ENCODE measurements at regions not wholly inside any gene's neighbourhood (a gene's known extent, or its start where the extent isn't known, plus 50 kb on each side); places are given as distances from the start of the nearest gene placed in this dataset.
"Not testable (repeated sequence)": the region's sequence is repeated elsewhere in the genome, so short reads cannot be mapped to it uniquely, and the experiment has no call there.

DNA sequence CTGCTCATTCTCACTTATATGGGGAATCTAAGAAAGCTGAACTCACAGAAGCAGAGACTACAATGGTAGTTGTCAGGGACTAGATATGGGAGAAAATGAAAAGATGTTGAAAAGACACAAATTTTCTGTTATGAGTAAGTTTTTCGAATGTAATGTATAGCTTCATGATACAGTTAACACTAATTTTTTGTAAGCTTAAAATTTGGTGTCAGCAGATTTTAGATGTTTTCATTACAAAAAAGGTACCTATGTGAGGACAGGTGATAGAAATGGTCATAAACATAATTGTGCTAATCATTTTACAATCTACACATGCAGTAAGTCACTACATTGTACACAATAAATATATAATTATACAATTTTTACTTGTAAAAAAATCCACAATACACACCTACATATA, 286.6 kb downstream of the ZNF33B start:
- Histone ChIP-seq H3K36me3 (ENCODE audit: control insufficient read depth in 2 of 2, extremely low read depth in 1 of 2, insufficient read depth in 2 of 2, low read length in 2 of 2) (no peaks in the 10 kb centered on the region), H3K9ac (replicated peaks; ENCODE audit: extremely low read depth, insufficient read depth, low read length) (no peak overlapping the region), H3K27me3 (ENCODE audit: control insufficient read depth in 2 of 2, insufficient read depth in 2 of 2, low read length in 2 of 2) (no peaks in the 10 kb centered on the region), H3K4me1 (ENCODE audit: control insufficient read depth, extremely low read depth, insufficient read depth, low read length) (no peaks in the 10 kb centered on the region), H3K79me2 (ENCODE audit: control insufficient read depth, insufficient read depth, low read length) (no peaks in the 10 kb centered on the region), H3K27ac (ENCODE audit: insufficient read depth, low read depth, low read length) (no peak overlapping the region), H3K4me3 (replicated peaks in 1 of 3; ENCODE audit: insufficient read depth in 1 of 3, low read depth in 1 of 3, low read length in 3 of 3) (no peak overlapping the region), H2AFZ (ENCODE audit: low read depth, low read length) (no peak overlapping the region), H3K9me1 (replicated peaks; ENCODE audit: control insufficient read depth, extremely low read depth, insufficient read depth, low read length) (no peaks in the 10 kb centered on the region), H4K20me1 (replicated peaks; ENCODE audit: control insufficient read depth, extremely low read depth, insufficient read depth, low read length) (no peaks in the 10 kb centered on the region), H3K4me2 (ENCODE audit: insufficient read depth, low read length) (no peak overlapping the region), H3K9me3 (replicated peaks; ENCODE audit: control insufficient read depth, insufficient read depth, low read length) (no peaks in the 10 kb centered on the region)
- BruUV-seq (replicated peaks) = no TSS peak
- POLR2A ChIA-PET = no interaction called here
- dilution Hi-C loops (cut with MboI; ENCODE audit: extremely low pct_ligation_motif_present, low sequenced_read_pairs) = no loop called here
- FAIRE-seq = no peak
- TF ChIP-seq EZH2 (IDR thresholded peaks at IDR 0.05; ENCODE audit: borderline replicate concordance, low read depth, low read length, severe bottlenecking) = no peak
- TF ChIP-seq MAX (IDR thresholded peaks at IDR 0.05; ENCODE audit: insufficient read depth, insufficient read length) = no peak
- no peak for TF ChIP-seq GATA2 (IDR thresholded peaks at IDR 0.05; ENCODE audit: insufficient read depth, insufficient read length, low read depth, low read length)
- no peak for TF ChIP-seq MYC (IDR thresholded peaks at IDR 0.05; ENCODE audit: low read depth, low read length)
- TF ChIP-seq POLR2A (IDR thresholded peaks at IDR 0.05; ENCODE audit: low read depth, low read length) = no peak
- TF ChIP-seq FOS (IDR thresholded peaks at IDR 0.05; ENCODE audit: borderline replicate concordance, insufficient read depth, low read length) = no peak
- TF ChIP-seq POLR2AphosphoS5 (IDR thresholded peaks at IDR 0.05; ENCODE audit: insufficient read depth, low read depth, low read length) = no peak
- no peak for TF ChIP-seq JUN (IDR thresholded peaks at IDR 0.05; ENCODE audit: borderline replicate concordance, insufficient read depth, insufficient read length, low read depth)
- TF ChIP-seq, protein P1, sequence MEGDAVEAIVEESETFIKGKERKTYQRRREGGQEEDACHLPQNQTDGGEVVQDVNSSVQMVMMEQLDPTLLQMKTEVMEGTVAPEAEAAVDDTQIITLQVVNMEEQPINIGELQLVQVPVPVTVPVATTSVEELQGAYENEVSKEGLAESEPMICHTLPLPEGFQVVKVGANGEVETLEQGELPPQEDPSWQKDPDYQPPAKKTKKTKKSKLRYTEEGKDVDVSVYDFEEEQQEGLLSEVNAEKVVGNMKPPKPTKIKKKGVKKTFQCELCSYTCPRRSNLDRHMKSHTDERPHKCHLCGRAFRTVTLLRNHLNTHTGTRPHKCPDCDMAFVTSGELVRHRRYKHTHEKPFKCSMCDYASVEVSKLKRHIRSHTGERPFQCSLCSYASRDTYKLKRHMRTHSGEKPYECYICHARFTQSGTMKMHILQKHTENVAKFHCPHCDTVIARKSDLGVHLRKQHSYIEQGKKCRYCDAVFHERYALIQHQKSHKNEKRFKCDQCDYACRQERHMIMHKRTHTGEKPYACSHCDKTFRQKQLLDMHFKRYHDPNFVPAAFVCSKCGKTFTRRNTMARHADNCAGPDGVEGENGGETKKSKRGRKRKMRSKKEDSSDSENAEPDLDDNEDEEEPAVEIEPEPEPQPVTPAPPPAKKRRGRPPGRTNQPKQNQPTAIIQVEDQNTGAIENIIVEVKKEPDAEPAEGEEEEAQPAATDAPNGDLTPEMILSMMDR (IDR thresholded peaks at IDR 0.05; ENCODE audit: extremely low read depth in 1 of 2, insufficient read depth in 1 of 2, low read depth in 1 of 2, low read length in 2 of 2) = no peak
- DNase-seq (ENCODE audit: low read depth, low spot score) = no peak
- intact Hi-C loops (cut with micrococcal nuclease) = no loop called here
- CTCF ChIA-PET = no interaction called here

GRCh38 chr10:42336593-42337337, 301.6 kb downstream of the ZNF33B start:
- FAIRE-seq; intact Hi-C loops (cut with micrococcal nuclease); H3K9me1 ChIP-seq (replicated peaks; ENCODE audit: control insufficient read depth, extremely low read depth, insufficient read depth, low read length); H2AFZ ChIP-seq (ENCODE audit: low read depth, low read length); POLR2A ChIA-PET; H3K9ac ChIP-seq (replicated peaks; ENCODE audit: extremely low read depth, insufficient read depth, low read length); H3K27ac ChIP-seq (ENCODE audit: insufficient read depth, low read depth, low read length); CTCF ChIA-PET; DNase-seq (ENCODE audit: low read depth, low spot score); H3K27me3 ChIP-seq (ENCODE audit: control insufficient read depth in 2 of 2, insufficient read depth in 2 of 2, low read length in 2 of 2); H4K20me1 ChIP-seq (replicated peaks; ENCODE audit: control insufficient read depth, extremely low read depth, insufficient read depth, low read length); H3K36me3 ChIP-seq (ENCODE audit: control insufficient read depth in 2 of 2, extremely low read depth in 1 of 2, insufficient read depth in 2 of 2, low read length in 2 of 2); H3K4me3 ChIP-seq (replicated peaks in 1 of 3; ENCODE audit: insufficient read depth in 1 of 3, low read depth in 1 of 3, low read length in 3 of 3); H3K4me2 ChIP-seq (ENCODE audit: insufficient read depth, low read length); dilution Hi-C loops (cut with MboI; ENCODE audit: extremely low pct_ligation_motif_present, low sequenced_read_pairs); H3K79me2 ChIP-seq (ENCODE audit: control insufficient read depth, insufficient read depth, low read length); BruUV-seq (replicated peaks); H3K4me1 ChIP-seq (ENCODE audit: control insufficient read depth, extremely low read depth, insufficient read depth, low read length); H3K9me3 ChIP-seq (replicated peaks; ENCODE audit: control insufficient read depth, insufficient read depth, low read length): not testable (repeated sequence)
